H1 (cell line): ENCODE measurements at regions not wholly inside any gene's neighbourhood (a gene's known extent, or its start where the extent isn't known, plus 50 kb on each side); places are given as distances from the start of the nearest gene placed in this dataset.

Experiments used
- CTCF ChIA-PET: fragments of 300-600 bp; sonication (Branson Sonifier 250); formaldehyde crosslinking; loops from one replicate; lab custom pipeline; 2021; ENCODE audit not compliant: partially characterized antibody; lab: Charles Lee
- POLR2A ChIA-PET: fragments of 300-600 bp; sonication (Branson Sonifier 250); formaldehyde crosslinking; loops from one replicate; lab custom pipeline; 2021; ENCODE audit warnings: inconsistent platforms; ENCODE audit not compliant: partially characterized antibody; lab: Charles Lee
- DNase-seq, 2 experiments: peaks; one replicate each; pipeline versions ENCODE4 v3.0.0 to v3.0.0-alpha.2; 2010 to 2022; ENCODE audit warnings: low spot score in 2 of 2, low read depth in 1 of 2, mixed read lengths in 1 of 2
- FAIRE-seq: peaks from 2 replicates; lab custom pipeline; 2011; peaks lifted over from hg19 to GRCh38; lab: Jason Lieb, UNC
- H2AFZ ChIP-seq: 2 replicates; pipeline ENCODE4 v1.8.1; 2012; ENCODE audit warnings: low read length, inconsistent platforms
- H2AK5ac ChIP-seq: 2 replicates; pipeline ENCODE4 v1.6.1; 2013; ENCODE audit warnings: low read depth, low read length
- H2BK120ac ChIP-seq: replicated peaks from 2 replicates; pipeline ENCODE3; 2013; ENCODE audit warnings: low read depth, low read length, inconsistent platforms
- H2BK12ac ChIP-seq: 2 replicates; pipeline ENCODE4 v1.6.1; 2013; ENCODE audit warnings: low read depth, low read length
- H2BK15ac ChIP-seq: 2 replicates; pipeline ENCODE4 v1.6.1; 2013; ENCODE audit warnings: low read length
- H2BK20ac ChIP-seq: 2 replicates; pipeline ENCODE4 v1.6.1; 2013; ENCODE audit warnings: low read length
- H2BK5ac ChIP-seq: 2 replicates; pipeline ENCODE4 v1.6.1; 2013; ENCODE audit warnings: low read depth, low read length
- H3K14ac ChIP-seq: 2 replicates; pipeline ENCODE4 v1.6.1; 2013; ENCODE audit warnings: inconsistent platforms; ENCODE audit not compliant: insufficient read length
- H3K18ac ChIP-seq: 2 replicates; pipeline ENCODE4 v1.6.1; 2013; ENCODE audit warnings: low read length; ENCODE audit errors: extremely low read depth
- H3K23ac ChIP-seq: 2 replicates; pipeline ENCODE4 v1.6.1; 2013; ENCODE audit warnings: inconsistent platforms; ENCODE audit not compliant: insufficient read length
- H3K23me2 ChIP-seq: 2 replicates; pipeline ENCODE4 v1.6.1; 2013; ENCODE audit warnings: low read depth, low read length
- H3K27ac ChIP-seq: 2 replicates; pipeline ENCODE4 v1.6.1; 2011; ENCODE audit warnings: low read depth, low read length, inconsistent platforms
- H3K27me3 ChIP-seq, 4 experiments: replicated peaks in 1 of 4; 1 replicate in 1 of 4; 2 replicates in 3 of 4; pipeline versions ENCODE4 v1.6.1 to v1.8.1; 2011 to 2013; ENCODE audit warnings: low read length in 3 of 4, mild to moderate bottlenecking in 3 of 4, inconsistent platforms in 2 of 4, mixed read lengths in 2 of 4, moderate library complexity in 1 of 4; ENCODE audit not compliant: control insufficient read depth in 3 of 4, insufficient read depth in 3 of 4; ENCODE audit errors: extremely low read depth in 1 of 4
- H3K36me3 ChIP-seq, 4 experiments: 2 replicates each; pipeline versions ENCODE4 v1.6.1 to v1.8.1; 2011 to 2013; ENCODE audit warnings: mild to moderate bottlenecking in 4 of 4, low read length in 3 of 4, moderate library complexity in 2 of 4, control low read depth in 1 of 4, inconsistent platforms in 1 of 4; ENCODE audit not compliant: insufficient read depth in 4 of 4, control insufficient read depth in 2 of 4
- H3K4ac ChIP-seq: replicated peaks from 2 replicates; pipeline ENCODE3; 2013; ENCODE audit warnings: low read length, low read depth, mixed read lengths, inconsistent platforms; ENCODE audit not compliant: insufficient read length
- H3K4me1 ChIP-seq, 4 experiments: replicated peaks in 1 of 4; 1 replicate in 1 of 4; 2 replicates in 3 of 4; pipeline versions ENCODE4 v1.6.1 to v1.8.1; 2011 to 2013; ENCODE audit warnings: low read length in 3 of 4, inconsistent platforms in 2 of 4, mixed read lengths in 1 of 4; ENCODE audit not compliant: insufficient read depth in 4 of 4, control insufficient read depth in 3 of 4
- H3K4me2 ChIP-seq, 2 experiments: 2 replicates each; pipeline versions ENCODE4 v1.6.1 to v1.8.1; 2011 to 2013; ENCODE audit warnings: low read depth in 2 of 2, low read length in 2 of 2, control low read depth in 1 of 2, inconsistent platforms in 1 of 2, mild to moderate bottlenecking in 1 of 2; ENCODE audit not compliant: insufficient read depth in 1 of 2
- H3K4me3 ChIP-seq, 4 experiments: fragments of 200-600, 300-600 bp in 1 of 4; sonication (generic), shearing (Covaris generic), sonication (Bioruptor Twin) in 1 of 4; 2 replicates each; pipeline versions ENCODE4 v1.5.1 to v1.8.1; 2011 to 2016; ENCODE audit warnings: low read length in 4 of 4, low read depth in 3 of 4, control low read depth in 2 of 4, inconsistent platforms in 2 of 4, mild to moderate bottlenecking in 2 of 4, mixed read lengths in 1 of 4, moderate library complexity in 1 of 4; ENCODE audit not compliant: insufficient read depth in 2 of 4; ENCODE audit errors: extremely low read depth in 1 of 4
- H3K56ac ChIP-seq: replicated peaks from 2 replicates; pipeline ENCODE3; 2013; ENCODE audit warnings: low read depth, mild to moderate bottlenecking, mixed read lengths, low read length, inconsistent platforms; ENCODE audit not compliant: insufficient read length
- H3K79me1 ChIP-seq: 2 replicates; pipeline ENCODE4 v1.6.1; 2013; ENCODE audit warnings: low read depth, low read length, control low read depth
- H3K79me2 ChIP-seq, 2 experiments: 2 replicates each; pipeline versions ENCODE4 v1.6.1 to v1.8.1; 2012 to 2013; ENCODE audit warnings: low read length in 2 of 2, mild to moderate bottlenecking in 2 of 2, inconsistent platforms in 1 of 2; ENCODE audit not compliant: insufficient read depth in 2 of 2, control insufficient read depth in 1 of 2
- H3K9ac ChIP-seq, 4 experiments: replicated peaks in 1 of 4; 1 replicate in 1 of 4; 2 replicates in 3 of 4; pipeline versions ENCODE4 v1.6.1 to v1.8.1; 2011 to 2013; ENCODE audit warnings: low read depth in 3 of 4, low read length in 3 of 4, control low read depth in 2 of 4, mild to moderate bottlenecking in 2 of 4, moderate library complexity in 2 of 4, inconsistent platforms in 1 of 4; ENCODE audit errors: extremely low read depth in 1 of 4
- H3K9me3 ChIP-seq, 2 experiments: 2 replicates each; pipeline versions ENCODE4 v1.6.1 to v1.8.1; 2012 to 2013; ENCODE audit warnings: mild to moderate bottlenecking in 2 of 2, moderate library complexity in 2 of 2, control low read depth in 1 of 2, inconsistent platforms in 1 of 2, low read depth in 1 of 2, low read length in 1 of 2, mixed read lengths in 1 of 2; ENCODE audit not compliant: insufficient read depth in 2 of 2
- H4K20me1 ChIP-seq, 2 experiments: replicated peaks in 1 of 2; 2 replicates each; pipeline versions ENCODE3 to v1.8.1; 2011 to 2013; ENCODE audit warnings: inconsistent platforms in 2 of 2, low read length in 2 of 2, mild to moderate bottlenecking in 1 of 2; ENCODE audit not compliant: insufficient read depth in 2 of 2, control insufficient read depth in 1 of 2
- H4K5ac ChIP-seq: 2 replicates; pipeline ENCODE4 v1.6.1; 2013; ENCODE audit warnings: low read length, low read depth, mixed read lengths, inconsistent platforms; ENCODE audit not compliant: insufficient read length
- H4K8ac ChIP-seq: 2 replicates; pipeline ENCODE4 v1.8.0; 2013; ENCODE audit warnings: mild to moderate bottlenecking, moderate library complexity, low read length, inconsistent platforms; ENCODE audit not compliant: insufficient read depth; ENCODE audit errors: extremely low read depth
- H4K91ac ChIP-seq: replicated peaks from 2 replicates; pipeline ENCODE3; 2013; ENCODE audit warnings: low read length, mixed read lengths, inconsistent platforms; ENCODE audit not compliant: insufficient read length
- ASH2L ChIP-seq: fragments of 200-600, 300-600 bp; sonication (generic); IDR thresholded peaks from one replicate; pipeline ENCODE4 v1.7.1; 2017; ENCODE audit warnings: low read length
- ATF3 ChIP-seq: IDR thresholded peaks from 2 replicates; pipeline ENCODE4 v1.6.1; 2011; ENCODE audit warnings: low read depth, mild to moderate bottlenecking, low read length; ENCODE audit not compliant: insufficient read depth
- CTCF ChIP-seq, 3 experiments: IDR thresholded peaks; 1 replicate in 2 of 3; 2 replicates in 1 of 3; pipeline versions ENCODE4 v1.5.1 to v1.6.1; 2011; ENCODE audit warnings: low read length in 3 of 3, mild to moderate bottlenecking in 3 of 3, inconsistent platforms in 2 of 3, low read depth in 1 of 3, moderate library complexity in 1 of 3; ENCODE audit not compliant: insufficient read depth in 1 of 3; ENCODE audit errors: control extremely low read depth in 1 of 3
- EP300 ChIP-seq, 2 experiments: IDR thresholded peaks; 1 replicate in 1 of 2; 2 replicates in 1 of 2; pipeline ENCODE4 v1.6.1; 2011 to 2012; ENCODE audit warnings: low read depth in 2 of 2, low read length in 2 of 2, mild to moderate bottlenecking in 2 of 2, borderline replicate concordance in 1 of 2, inconsistent platforms in 1 of 2, moderate library complexity in 1 of 2
- EZH2 ChIP-seq: fragments of 200-600 bp; sonication (generic); IDR thresholded peaks from 2 replicates; pipeline ENCODE4 v1.7.1; 2012; ENCODE audit warnings: low read depth, mild to moderate bottlenecking, moderate library complexity, low read length, inconsistent platforms; ENCODE audit not compliant: severe bottlenecking
- HDAC6 ChIP-seq: IDR thresholded peaks from one replicate; pipeline ENCODE4 v1.7.1; 2012; ENCODE audit warnings: low read depth, mild to moderate bottlenecking, inconsistent platforms, low read length, moderate library complexity
- MAFK ChIP-seq: IDR thresholded peaks from 2 replicates; pipeline ENCODE4 v1.6.1; 2012; ENCODE audit warnings: low read depth, mild to moderate bottlenecking, improper control_type of control experiment, low read length
- RAD21 ChIP-seq, 2 experiments: IDR thresholded peaks in 1 of 2; conservative IDR thresholded peaks in 1 of 2; 2 replicates each; pipeline ENCODE4 v1.6.1; 2011; ENCODE audit warnings: low read depth in 2 of 2, low read length in 2 of 2, improper control_type of control experiment in 1 of 2, inconsistent platforms in 1 of 2, mild to moderate bottlenecking in 1 of 2, moderate library complexity in 1 of 2
- RFX5 ChIP-seq: IDR thresholded peaks from 2 replicates; pipeline ENCODE4 v1.6.1; 2011; ENCODE audit warnings: low read depth, low read length, improper control_type of control experiment, borderline replicate concordance
- SP1 ChIP-seq: IDR thresholded peaks from 2 replicates; pipeline ENCODE4 v1.6.1; 2011; ENCODE audit warnings: low read depth, low read length
- SUZ12 ChIP-seq: fragments of 200-600 bp; sonication (generic); IDR thresholded peaks from 2 replicates; pipeline ENCODE4 v1.6.1; 2012; ENCODE audit warnings: mild to moderate bottlenecking, inconsistent platforms, low read length, moderate library complexity, mixed read lengths
- WGBS, 2 experiments: shearing (Covaris generic) in 1 of 2; methylation state at CpG; one replicate each; pipeline versions ENCODE4 v1.1.6 to v1.1.7; 2013 to 2015; ENCODE audit warnings: low lambda C conversion rate in 2 of 2, mixed read lengths in 2 of 2, inconsistent platforms in 1 of 2, low coverage in 1 of 2, missing lambda C conversion rate in 1 of 2; ENCODE audit not compliant: insufficient replicate concordance in 2 of 2, insufficient coverage in 1 of 2, insufficient read length in 1 of 2; ENCODE audit errors: extremely low coverage in 1 of 2, missing lambda C conversion rate in 1 of 2; 5-methylcytosine and 5-hydroxymethylcytosine counted together

GRCh38 chr10:113294868-113295267 lies 258.0 kb upstream of the HABP2 start:
- no peak for FAIRE-seq
- no peak for TF ChIP-seq ATF3
- TF ChIP-seq ASH2L, result no peak
- TF ChIP-seq RFX5, result no peak
- no peak for TF ChIP-seq RAD21 (IDR thresholded peaks at IDR 0.05 in 1 of 2, conservative IDR thresholded peaks at IDR 0.05 in 1 of 2; ENCODE audit: low read depth in 2 of 2, low read length in 2 of 2)
- TF ChIP-seq SUZ12, result no peak
- no peak for TF ChIP-seq CTCF (IDR thresholded peaks at IDR 0.05; ENCODE audit: control extremely low read depth in 1 of 3, insufficient read depth in 1 of 3, low read depth in 1 of 3, low read length in 3 of 3)
- TF ChIP-seq MAFK, result no peak
- TF ChIP-seq EP300 (IDR thresholded peaks at IDR 0.05; ENCODE audit: borderline replicate concordance in 1 of 2, low read depth in 2 of 2, low read length in 2 of 2), result no peak
- TF ChIP-seq SP1, result no peak
- TF ChIP-seq HDAC6, result no peak
- TF ChIP-seq EZH2, result no peak
- H3K23me2 ChIP-seq, result no peaks in the 10 kb centered on the region
- no peak for DNase-seq
- H3K27me3 ChIP-seq, result no peaks in the 10 kb centered on the region
- 94% methylated on average over 3 of the region's 3 CpGs; no CpG with 5 or more reads in 1 of the 2 experiments for WGBS, 2 experiments
- H3K56ac ChIP-seq, result no peak overlapping the region
- no peaks in the 10 kb centered on the region for H3K9me3 ChIP-seq
- H3K18ac ChIP-seq, result no peak overlapping the region
- no peaks in the 10 kb centered on the region for H3K79me2 ChIP-seq
- no peak overlapping the region for H2BK15ac ChIP-seq
- no peak overlapping the region for H3K4me3 ChIP-seq
- H2BK5ac ChIP-seq, result no peak overlapping the region
- no peak overlapping the region for H2AFZ ChIP-seq
- H3K14ac ChIP-seq, result no peak overlapping the region
- H2BK12ac ChIP-seq, result no peak overlapping the region
- H4K20me1 ChIP-seq, result no peaks in the 10 kb centered on the region
- H3K4me2 ChIP-seq, result no peak overlapping the region
- H3K4me1 ChIP-seq, result no peaks in the 10 kb centered on the region; a peak in 1 of 7 replicates
- H3K36me3 ChIP-seq, result no peaks in the 10 kb centered on the region
- H2BK20ac ChIP-seq, result no peak overlapping the region
- no peaks in the 10 kb centered on the region for H3K79me1 ChIP-seq
- H3K4ac ChIP-seq, result no peak overlapping the region
- POLR2A ChIA-PET, result no interaction called here
- H3K27ac ChIP-seq, result no peak overlapping the region
- H2BK120ac ChIP-seq, result no peak overlapping the region
- no peak overlapping the region for H4K91ac ChIP-seq
- no peak overlapping the region for H3K9ac ChIP-seq
- CTCF ChIA-PET, result interaction anchor here (0.8 to 1.5 kb wide), 3 partner anchors 11 to 91 kb away, joined by 3 to 4 read pairs (median 4); no protein-coding TSS in a partner anchor
- no peak overlapping the region for H4K5ac ChIP-seq
- H2AK5ac ChIP-seq, result no peak overlapping the region
- H3K23ac ChIP-seq, result no peak overlapping the region
- H4K8ac ChIP-seq, result no peak overlapping the region
